Kidney epithelial cell (primary cell): ENCODE measurements at regions not wholly inside any gene's neighbourhood (a gene's known extent, or its start where the extent isn't known, plus 50 kb on each side); places are given as distances from the start of the nearest gene placed in this dataset.

ENCODE experiments used
- DNase-seq: peaks from one replicate; pipeline ENCODE4 v3.0.0-alpha.2; 2010; ENCODE audit warnings: low read depth
- H3K27me3 ChIP-seq: 2 replicates; pipeline ENCODE4 v1.6.0; 2011; ENCODE audit warnings: low read length; ENCODE audit not compliant: control insufficient read depth, insufficient read depth
- H3K36me3 ChIP-seq: 2 replicates; pipeline ENCODE4 v1.5.1; 2011; ENCODE audit warnings: low read length; ENCODE audit not compliant: control insufficient read depth, insufficient read depth
- H3K4me3 ChIP-seq: 2 replicates; pipeline ENCODE4 v1.5.1; 2011; ENCODE audit warnings: low read depth, mild to moderate bottlenecking, control low read depth, low read length
- CTCF ChIP-seq: IDR thresholded peaks from 2 replicates; pipeline ENCODE4 v1.5.1; 2011; ENCODE audit warnings: mild to moderate bottlenecking, moderate library complexity, low read length, control low read depth, inconsistent platforms; ENCODE audit not compliant: insufficient read depth, poor library complexity, severe bottlenecking

DNA sequence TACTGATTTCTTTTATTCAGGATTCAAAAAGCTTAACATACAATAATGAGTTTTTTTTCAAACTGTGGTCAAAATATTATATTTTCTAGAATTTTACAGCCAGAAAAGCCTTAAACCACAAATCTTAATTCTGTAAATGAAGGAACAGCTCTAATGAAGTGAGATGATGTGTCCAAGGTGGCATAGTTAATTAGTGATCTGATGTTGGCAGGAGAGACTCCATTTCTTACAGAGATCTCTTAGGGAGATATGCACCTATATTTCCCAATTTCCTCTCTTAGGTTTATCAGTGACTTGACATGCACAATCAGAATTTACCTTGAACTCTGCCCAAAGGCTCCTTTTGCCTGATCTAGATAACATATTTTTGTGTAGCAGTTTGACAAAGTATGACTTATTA is 211.1 kb upstream of the ZNF804B start:
- no peak for TF ChIP-seq CTCF
- DNase-seq, result no peak
- H3K27me3 ChIP-seq, result no peaks in the 10 kb centered on the region
- no peak overlapping the region for H3K4me3 ChIP-seq
- H3K36me3 ChIP-seq, result no peaks in the 10 kb centered on the region

- Histone ChIP-seq H3K27me3 (no peaks in the 10 kb centered on the region), H3K4me3 (no peak overlapping the region), H3K36me3 (no peaks in the 10 kb centered on the region)
- DNase-seq, result no peak
- TF ChIP-seq CTCF, result peak; percentile 45
Observed at GRCh38 chr7:88546808-88547207, 212.7 kb upstream of the ZNF804B start.

DNA sequence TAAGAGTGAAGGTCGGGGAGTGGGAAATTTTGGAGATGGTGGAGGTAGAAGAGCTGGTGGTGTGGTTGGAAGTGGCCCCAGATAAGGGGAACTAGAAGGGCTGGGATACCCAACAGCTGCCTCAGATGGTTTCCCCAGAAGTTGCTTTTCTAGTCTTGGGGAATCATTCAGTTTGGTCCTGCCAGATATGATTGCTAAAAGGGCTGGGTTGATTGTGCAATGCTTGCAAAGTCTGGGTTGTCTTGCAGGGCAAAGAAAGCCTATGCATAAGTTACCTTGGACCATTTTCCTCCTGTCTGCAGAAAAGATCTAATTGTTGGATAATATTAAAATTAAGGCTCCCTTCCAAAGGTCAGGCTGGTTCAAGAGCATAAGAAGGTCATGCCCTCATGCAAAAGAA is 213.8 kb upstream of the ZNF804B start:
- Histone ChIP-seq H3K36me3 (no peaks in the 10 kb centered on the region), H3K27me3 (no peaks in the 10 kb centered on the region), H3K4me3 (no peak overlapping the region)
- TF ChIP-seq CTCF, result no peak
- no peak for DNase-seq

GRCh38 chr7:88540012-88540411 is 219.5 kb upstream of the ZNF804B start:
- TF ChIP-seq CTCF, result no peak

DNA sequence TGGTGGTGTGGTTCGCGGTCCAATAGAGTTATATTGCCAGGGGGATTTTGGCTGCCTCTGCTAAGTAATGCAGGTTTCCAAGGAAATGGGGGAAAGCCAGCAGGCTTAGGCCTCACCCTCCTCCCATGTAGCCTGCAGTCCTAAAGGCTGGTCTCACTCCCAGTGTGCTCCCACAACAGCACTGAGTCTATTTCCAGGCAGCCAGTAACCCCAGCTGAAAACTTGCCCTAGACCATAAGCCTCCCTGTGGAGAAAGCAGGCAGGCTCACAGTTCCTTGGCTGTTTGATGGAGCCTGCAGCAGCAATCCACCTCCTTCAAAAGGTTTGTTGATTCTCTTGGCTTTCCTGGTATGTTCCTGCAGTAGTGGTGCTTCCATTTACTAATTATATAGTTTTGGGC is 220.0 kb upstream of the ZNF804B start:
- no peak overlapping the region for H3K4me3 ChIP-seq

More at GRCh38 chr7:88540012-88540411, 219.5 kb upstream of the ZNF804B start:
- H3K27me3 ChIP-seq, result no peaks in the 10 kb centered on the region
- no peak overlapping the region for H3K4me3 ChIP-seq
- no peak for DNase-seq
- H3K36me3 ChIP-seq, result no peaks in the 10 kb centered on the region

More for the DNA sequence above, 220.0 kb upstream of the ZNF804B start:
- H3K36me3 ChIP-seq, result no peaks in the 10 kb centered on the region
- no peaks in the 10 kb centered on the region for H3K27me3 ChIP-seq
- no peak for TF ChIP-seq CTCF
- DNase-seq, result no peak
